Tibial nerve (tissue), 4 donors: ENCODE measurements at regions not wholly inside any gene's neighbourhood (a gene's known extent, or its start where the extent isn't known, plus 50 kb on each side); places are given as distances from the start of the nearest gene placed in this dataset.

Source experiments
- DNase-seq, 2 donors: peaks; one replicate each; pipeline ENCODE4 v3.0.0-alpha.2; 2019; ENCODE audit warnings: low spot score in 2 of 2
- H3K27ac ChIP-seq, 4 donors: fragments of 200-600 bp; sonication (generic) in 3 of 4; one replicate each; pipeline ENCODE4 v1.5.1; 2017 to 2019; ENCODE audit warnings: mild to moderate bottlenecking in 1 of 4
- H3K27me3 ChIP-seq, 2 donors: fragments of 200-600 bp; sonication (generic) in 1 of 2; one replicate each; pipeline versions ENCODE4 v1.5.1 to v1.6.0; 2017 to 2019
- H3K36me3 ChIP-seq, 3 donors: fragments of 200-600 bp; sonication (generic); one replicate each; pipeline ENCODE4 v1.5.1; 2018 to 2019
- H3K4me1 ChIP-seq, 4 donors: fragments of 200-600 bp; sonication (generic) in 3 of 4; one replicate each; pipeline ENCODE4 v1.5.1; 2017 to 2019
- H3K4me3 ChIP-seq, 4 donors: fragments of 200-600 bp; sonication (generic) in 3 of 4; one replicate each; pipeline ENCODE4 v1.5.1; 2017 to 2019; ENCODE audit warnings: mild to moderate bottlenecking in 1 of 4, moderate library complexity in 1 of 4
- H3K9me3 ChIP-seq, 4 donors: fragments of 200-600 bp; sonication (generic) in 3 of 4; one replicate each; pipeline ENCODE4 v1.5.1; 2017 to 2019
- EP300 ChIP-seq, 2 donors: sonication (generic); formaldehyde crosslinking; IDR thresholded peaks; one replicate each; pipeline ENCODE4 v1.6.1; 2017; ENCODE audit warnings: antibody characterized with exemption in 2 of 2, mild to moderate bottlenecking in 1 of 2
- POLR2A ChIP-seq, 2 donors: fragments of 450-650 bp; IDR thresholded peaks; one replicate each; pipeline ENCODE4 v1.6.1; 2017; ENCODE audit warnings: antibody characterized with exemption in 2 of 2, mild to moderate bottlenecking in 2 of 2, moderate library complexity in 2 of 2
- WGBS, 2 donors: methylation state at CpG; one replicate each; pipeline ENCODE4 v1.1.5; 2018; 5-methylcytosine and 5-hydroxymethylcytosine counted together
- TF ChIP-seq, protein P1 (sequence below), 5 experiments: fragments of 200-600 bp in 3 of 5; fragments of 450-650 bp in 2 of 5; sonication (generic) in 3 of 5; IDR thresholded peaks; one replicate each; pipeline ENCODE4 v1.5.1; 2016 to 2019; ENCODE audit warnings: antibody characterized with exemption in 5 of 5, mild to moderate bottlenecking in 3 of 5, moderate library complexity in 2 of 5

DNA sequence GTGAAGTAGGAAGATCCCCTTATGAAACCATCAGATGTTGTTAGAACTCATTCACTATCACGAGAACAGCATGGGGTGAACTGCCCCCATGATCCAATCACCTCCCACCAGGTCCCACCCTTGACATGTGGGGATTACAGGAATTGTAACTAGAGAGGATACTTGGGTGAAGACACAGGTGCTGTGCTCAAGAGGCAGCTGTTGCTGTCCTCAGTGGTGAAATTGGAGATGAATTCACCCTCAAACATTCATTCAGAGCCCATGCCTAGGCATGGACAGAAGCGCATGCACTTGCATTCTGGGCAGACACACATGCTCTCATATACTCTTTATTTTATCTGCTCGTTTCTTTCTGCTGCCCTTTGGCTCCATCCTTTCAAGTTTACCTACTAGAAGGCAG, 385.0 kb downstream of the INSC start:
- Histone ChIP-seq H3K4me3 (no peak overlapping the region), H3K36me3 (no peaks in the 10 kb centered on the region), H3K9me3 (no peaks in the 10 kb centered on the region), H3K27me3 (no peaks in the 10 kb centered on the region), H3K4me1 (no peaks in the 10 kb centered on the region), H3K27ac (no peak overlapping the region)
- 80 to 83% methylated on average over 3 of the region's 3 CpGs for WGBS, 2 donors
- DNase-seq = no peak
- TF ChIP-seq POLR2A (IDR thresholded peaks at IDR 0.05) (no peak), EP300 (IDR thresholded peaks at IDR 0.05) (no peak)
- TF ChIP-seq, protein P1, sequence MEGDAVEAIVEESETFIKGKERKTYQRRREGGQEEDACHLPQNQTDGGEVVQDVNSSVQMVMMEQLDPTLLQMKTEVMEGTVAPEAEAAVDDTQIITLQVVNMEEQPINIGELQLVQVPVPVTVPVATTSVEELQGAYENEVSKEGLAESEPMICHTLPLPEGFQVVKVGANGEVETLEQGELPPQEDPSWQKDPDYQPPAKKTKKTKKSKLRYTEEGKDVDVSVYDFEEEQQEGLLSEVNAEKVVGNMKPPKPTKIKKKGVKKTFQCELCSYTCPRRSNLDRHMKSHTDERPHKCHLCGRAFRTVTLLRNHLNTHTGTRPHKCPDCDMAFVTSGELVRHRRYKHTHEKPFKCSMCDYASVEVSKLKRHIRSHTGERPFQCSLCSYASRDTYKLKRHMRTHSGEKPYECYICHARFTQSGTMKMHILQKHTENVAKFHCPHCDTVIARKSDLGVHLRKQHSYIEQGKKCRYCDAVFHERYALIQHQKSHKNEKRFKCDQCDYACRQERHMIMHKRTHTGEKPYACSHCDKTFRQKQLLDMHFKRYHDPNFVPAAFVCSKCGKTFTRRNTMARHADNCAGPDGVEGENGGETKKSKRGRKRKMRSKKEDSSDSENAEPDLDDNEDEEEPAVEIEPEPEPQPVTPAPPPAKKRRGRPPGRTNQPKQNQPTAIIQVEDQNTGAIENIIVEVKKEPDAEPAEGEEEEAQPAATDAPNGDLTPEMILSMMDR (IDR thresholded peaks at IDR 0.05) = no peak

DNA sequence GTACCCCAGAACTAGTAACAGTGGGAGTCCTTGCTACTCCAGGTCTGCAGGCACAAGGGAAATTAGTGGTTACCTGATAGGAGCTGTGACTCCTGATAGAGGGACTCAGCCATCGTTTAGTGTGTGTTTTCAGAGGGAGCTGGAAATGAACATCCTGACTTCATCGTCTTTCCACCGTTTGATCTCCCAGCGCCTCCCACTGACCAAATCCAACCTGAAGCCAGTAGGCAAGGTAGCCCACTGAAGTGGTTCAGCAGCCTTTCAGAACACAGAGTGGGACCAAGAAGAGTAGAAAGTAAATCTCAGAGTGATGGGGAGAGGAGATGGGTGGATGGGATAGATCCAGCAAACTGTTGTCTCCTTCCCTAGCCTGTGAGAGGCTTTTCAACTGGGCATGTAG, 385.9 kb downstream of the INSC start:
- Histone ChIP-seq H3K9me3 (no peaks in the 10 kb centered on the region), H3K27me3 (no peaks in the 10 kb centered on the region), H3K36me3 (no peaks in the 10 kb centered on the region), H3K4me1 (no peaks in the 10 kb centered on the region), H3K27ac (no peak overlapping the region), H3K4me3 (no peak overlapping the region)
- DNase-seq = no peak
- TF ChIP-seq POLR2A (IDR thresholded peaks at IDR 0.05) = no peak
- no peak for TF ChIP-seq EP300 (IDR thresholded peaks at IDR 0.05)
- TF ChIP-seq, protein P1 (IDR thresholded peaks at IDR 0.05) = no peak
- 78 to 84% methylated on average over 4 of the region's 4 CpGs for WGBS, 2 donors

DNA sequence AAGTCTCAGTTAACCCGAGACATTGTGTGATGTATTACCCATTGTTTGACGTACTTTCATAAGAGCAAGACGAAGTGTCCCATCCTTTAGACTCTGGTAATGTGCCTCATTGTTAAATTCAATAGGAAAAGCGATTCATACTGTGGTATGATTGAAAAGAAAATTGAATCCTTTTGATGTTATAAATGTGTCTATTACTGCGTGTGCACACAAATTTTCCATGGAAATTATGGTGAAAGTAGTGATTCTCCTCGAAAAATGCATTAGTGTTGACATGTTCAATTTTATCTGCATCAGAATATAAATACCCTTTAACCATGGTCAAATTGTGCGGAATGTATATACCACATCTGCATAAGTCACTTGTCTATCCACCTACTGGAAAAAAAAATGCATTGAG, 386.8 kb downstream of the INSC start:
- WGBS, 2 donors = 65 to 68% methylated on average over 7 of the region's 7 CpGs
- Histone ChIP-seq H3K4me1 (no peaks in the 10 kb centered on the region), H3K27ac (no peak overlapping the region), H3K27me3 (no peaks in the 10 kb centered on the region), H3K9me3 (no peaks in the 10 kb centered on the region), H3K36me3 (no peaks in the 10 kb centered on the region), H3K4me3 (no peak overlapping the region)
- TF ChIP-seq EP300 (IDR thresholded peaks at IDR 0.05) (no peak), POLR2A (IDR thresholded peaks at IDR 0.05) (no peak)
- TF ChIP-seq, protein P1 (IDR thresholded peaks at IDR 0.05) = no peak
- no peak for DNase-seq

DNA sequence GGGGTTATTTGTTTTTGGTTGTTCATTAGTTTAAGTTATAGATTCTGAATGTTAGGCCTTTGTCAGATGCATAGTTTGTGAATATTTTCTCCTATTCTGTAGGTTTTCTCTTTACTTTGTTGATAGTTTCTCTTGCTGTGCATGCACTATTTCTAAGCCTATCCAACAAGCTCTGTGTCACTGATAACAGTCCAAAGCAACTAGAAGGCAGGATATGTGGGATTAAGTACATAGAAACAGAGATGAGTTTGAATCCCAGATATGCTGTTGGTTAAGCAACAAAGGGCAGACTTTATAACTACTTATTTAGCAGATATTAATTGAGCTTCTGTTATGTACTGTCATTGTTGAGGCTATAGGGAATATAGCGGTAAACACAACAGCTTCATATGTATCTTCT, 390.4 kb downstream of the INSC start:
- TF ChIP-seq EP300 (IDR thresholded peaks at IDR 0.05) (no peak), POLR2A (IDR thresholded peaks at IDR 0.05) (no peak)
- TF ChIP-seq, protein P1 (IDR thresholded peaks at IDR 0.05) = no peak
- no peak for DNase-seq
- Histone ChIP-seq H3K27me3 (no peaks in the 10 kb centered on the region), H3K4me1 (no peaks in the 10 kb centered on the region), H3K27ac (no peak overlapping the region), H3K9me3 (no peaks in the 10 kb centered on the region), H3K4me3 (no peak overlapping the region), H3K36me3 (no peaks in the 10 kb centered on the region)
- 100% methylated on average over 1 of the region's 1 CpG for WGBS, 2 donors

DNA sequence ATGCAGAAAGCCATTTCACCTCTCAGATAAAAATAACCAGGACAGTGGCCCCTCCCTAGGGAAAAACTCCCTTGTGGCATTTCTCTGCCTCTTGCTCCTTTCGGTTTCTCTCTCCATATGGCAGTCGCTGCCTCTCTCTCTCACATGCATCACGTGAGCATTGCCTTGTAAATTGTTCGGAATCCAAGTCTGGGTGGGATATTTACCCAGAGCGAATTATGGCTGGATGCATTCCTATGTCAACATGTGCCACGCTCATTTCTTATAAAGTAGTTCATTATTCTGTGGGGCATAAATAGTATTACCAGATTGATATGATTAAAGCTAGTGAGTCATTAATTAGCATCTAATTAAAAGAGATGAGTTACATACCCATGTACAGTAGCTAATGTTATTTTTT, 392.9 kb downstream of the INSC start:
- Histone ChIP-seq H3K36me3 (no peaks in the 10 kb centered on the region), H3K9me3 (peaks cover 0 to 9% (median 2%) of the 10 kb centered on the region in 4 donors), H3K4me1 (no peaks in the 10 kb centered on the region), H3K27me3 (no peaks in the 10 kb centered on the region), H3K4me3 (peak overlapping the region in 1 of 4 donors; percentile 10), H3K27ac (no peak overlapping the region)
- TF ChIP-seq, protein P1 (IDR thresholded peaks at IDR 0.05) = no peak
- 30 to 36% methylated on average over 6 of the region's 6 CpGs for WGBS, 2 donors
- DNase-seq = no peak
